Panc1 (cell line): ENCODE measurements at regions not wholly inside any gene's neighbourhood (a gene's known extent, or its start where the extent isn't known, plus 50 kb on each side); places are given as distances from the start of the nearest gene placed in this dataset.
"Not testable (repeated sequence)": the region's sequence is repeated elsewhere in the genome, so short reads cannot be mapped to it uniquely, and the experiment has no call there.

Experiments
- ATAC-seq: fragments of 200-7000 bp; cut with Tn5 transposase; 2 replicates; pipeline ENCODE4 v1.9.1; 2020; ENCODE audit warnings: mild to moderate bottlenecking, moderate library complexity
- BruUV-seq: library from RNA; stranded (reverse); fragments of 400-500 nt; replicated peaks from 2 replicates; lab custom pipeline; 2021; lab: Mats Ljungman, UMichigan
- CTCF ChIA-PET: fragments of 300-600 bp; sonication (Branson Sonifier 250); formaldehyde crosslinking; loops from one replicate; lab custom pipeline; 2022; ENCODE audit warnings: antibody characterized with exemption; lab: Charles Lee
- POLR2A ChIA-PET: fragments of 300-600 bp; sonication (Branson Sonifier 250); formaldehyde crosslinking; loops from one replicate; lab custom pipeline; 2022; ENCODE audit warnings: antibody characterized with exemption; lab: Charles Lee
- DNase-seq: peaks from one replicate; pipeline ENCODE4 v3.0.0-alpha.2; 2010; ENCODE audit warnings: low read depth, low spot score
- H3K27ac ChIP-seq: 2 replicates; pipeline ENCODE4 v1.5.1; 2011; ENCODE audit warnings: mild to moderate bottlenecking, low read length, inconsistent platforms
- H3K27me3 ChIP-seq: fragments of 200-500 bp; sonication (Bioruptor generic); 2 replicates; pipeline ENCODE4 v1.6.0; 2014; ENCODE audit warnings: low read length, inconsistent platforms; ENCODE audit not compliant: control insufficient read depth, insufficient read depth
- H3K36me3 ChIP-seq: fragments of 200-500 bp; sonication (Bioruptor generic); 2 replicates; pipeline ENCODE4 v1.5.1; 2014; ENCODE audit warnings: inconsistent platforms, mild to moderate bottlenecking, low read length, moderate library complexity; ENCODE audit not compliant: control insufficient read depth, insufficient read depth
- H3K4me1 ChIP-seq: 2 replicates; pipeline ENCODE4 v1.5.1; 2011; ENCODE audit warnings: inconsistent platforms, mild to moderate bottlenecking, low read length, moderate library complexity; ENCODE audit not compliant: control insufficient read depth, insufficient read depth
- H3K4me3 ChIP-seq, 2 experiments: 2 replicates each; pipeline ENCODE4 v1.5.1; 2011 to 2012; ENCODE audit warnings: low read depth in 2 of 2, low read length in 2 of 2, mild to moderate bottlenecking in 2 of 2, inconsistent platforms in 1 of 2, moderate library complexity in 1 of 2
- H3K9me3 ChIP-seq: fragments of 200-500 bp; sonication (Bioruptor generic); 2 replicates; pipeline ENCODE4 v1.5.1; 2014; ENCODE audit warnings: low read depth, mild to moderate bottlenecking, inconsistent platforms, low read length, moderate library complexity; ENCODE audit not compliant: control insufficient read depth, insufficient read depth
- CTCF ChIP-seq: fragments of 450-650 bp; IDR thresholded peaks from 2 replicates; pipeline ENCODE4 v1.5.1; 2017; ENCODE audit warnings: mild to moderate bottlenecking
- POLR2AphosphoS5 ChIP-seq: IDR thresholded peaks from 2 replicates; pipeline ENCODE4 v1.6.1; 2012; ENCODE audit warnings: mild to moderate bottlenecking, low read depth, low read length, moderate library complexity
- SIN3A ChIP-seq: IDR thresholded peaks from 2 replicates; pipeline ENCODE4 v1.6.1; 2012; ENCODE audit warnings: low read depth, mild to moderate bottlenecking, low read length, moderate library complexity, borderline replicate concordance; ENCODE audit not compliant: insufficient read depth
- TCF7L2 ChIP-seq: IDR thresholded peaks from 2 replicates; pipeline ENCODE4 v1.6.1; 2011; ENCODE audit warnings: mild to moderate bottlenecking, low read depth, low read length, inconsistent platforms
- in situ Hi-C: cut with HindIII; loops from 2 replicates; pipeline ENCODE4 v1.10.0; 2016; ENCODE audit warnings: low sequenced_read_pairs, low pct_unique_long_range_greater_than_20kb
- intact Hi-C: fragments of 100-400 bp; cut with micrococcal nuclease; formaldehyde crosslinking; loops from one replicate; pipeline ENCODE4 v1.10.0; 2022; ENCODE audit not compliant: unreplicated experiment
- TF ChIP-seq, protein P1 (sequence below), 2 experiments: IDR thresholded peaks; 2 replicates each; pipeline ENCODE4 v1.6.1; 2011 to 2012; ENCODE audit warnings: low read depth in 2 of 2, control low read depth in 1 of 2, low read length in 1 of 2, mild to moderate bottlenecking in 1 of 2, moderate library complexity in 1 of 2; ENCODE audit not compliant: insufficient read depth in 1 of 2

DNA sequence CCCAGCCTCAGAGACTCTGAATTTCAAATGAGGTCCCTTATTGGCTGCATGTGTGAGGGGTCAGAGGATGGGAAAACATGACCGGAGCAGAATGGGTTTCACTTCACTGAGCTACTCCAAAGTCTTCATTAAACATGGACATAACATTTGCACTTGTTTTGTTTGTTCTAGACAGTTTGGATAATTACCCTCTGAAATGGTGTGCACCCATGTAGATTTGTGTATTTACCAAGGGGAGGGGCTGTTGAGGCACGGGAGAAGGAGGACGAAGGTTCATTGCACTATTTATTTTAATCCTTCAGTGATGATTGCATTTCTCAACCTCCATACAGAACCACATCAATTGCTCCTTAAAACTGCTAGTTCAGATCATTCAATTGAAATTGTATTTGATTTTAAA is 364.2 kb downstream of the TFAP2B start:
- CTCF ChIA-PET, result no interaction called here
- TF ChIP-seq CTCF, result no peak
- TF ChIP-seq POLR2AphosphoS5, result no peak
- TF ChIP-seq SIN3A, result no peak
- TF ChIP-seq, protein P1, sequence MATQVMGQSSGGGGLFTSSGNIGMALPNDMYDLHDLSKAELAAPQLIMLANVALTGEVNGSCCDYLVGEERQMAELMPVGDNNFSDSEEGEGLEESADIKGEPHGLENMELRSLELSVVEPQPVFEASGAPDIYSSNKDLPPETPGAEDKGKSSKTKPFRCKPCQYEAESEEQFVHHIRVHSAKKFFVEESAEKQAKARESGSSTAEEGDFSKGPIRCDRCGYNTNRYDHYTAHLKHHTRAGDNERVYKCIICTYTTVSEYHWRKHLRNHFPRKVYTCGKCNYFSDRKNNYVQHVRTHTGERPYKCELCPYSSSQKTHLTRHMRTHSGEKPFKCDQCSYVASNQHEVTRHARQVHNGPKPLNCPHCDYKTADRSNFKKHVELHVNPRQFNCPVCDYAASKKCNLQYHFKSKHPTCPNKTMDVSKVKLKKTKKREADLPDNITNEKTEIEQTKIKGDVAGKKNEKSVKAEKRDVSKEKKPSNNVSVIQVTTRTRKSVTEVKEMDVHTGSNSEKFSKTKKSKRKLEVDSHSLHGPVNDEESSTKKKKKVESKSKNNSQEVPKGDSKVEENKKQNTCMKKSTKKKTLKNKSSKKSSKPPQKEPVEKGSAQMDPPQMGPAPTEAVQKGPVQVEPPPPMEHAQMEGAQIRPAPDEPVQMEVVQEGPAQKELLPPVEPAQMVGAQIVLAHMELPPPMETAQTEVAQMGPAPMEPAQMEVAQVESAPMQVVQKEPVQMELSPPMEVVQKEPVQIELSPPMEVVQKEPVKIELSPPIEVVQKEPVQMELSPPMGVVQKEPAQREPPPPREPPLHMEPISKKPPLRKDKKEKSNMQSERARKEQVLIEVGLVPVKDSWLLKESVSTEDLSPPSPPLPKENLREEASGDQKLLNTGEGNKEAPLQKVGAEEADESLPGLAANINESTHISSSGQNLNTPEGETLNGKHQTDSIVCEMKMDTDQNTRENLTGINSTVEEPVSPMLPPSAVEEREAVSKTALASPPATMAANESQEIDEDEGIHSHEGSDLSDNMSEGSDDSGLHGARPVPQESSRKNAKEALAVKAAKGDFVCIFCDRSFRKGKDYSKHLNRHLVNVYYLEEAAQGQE (IDR thresholded peaks at IDR 0.05; ENCODE audit: insufficient read depth in 1 of 2, low read depth in 2 of 2, low read length in 1 of 2), result no peak
- no peak for TF ChIP-seq TCF7L2
- DNase-seq (no peak), ATAC-seq (no peak)
- Histone ChIP-seq H3K9me3 (no peaks in the 10 kb centered on the region), H3K36me3 (no peaks in the 10 kb centered on the region), H3K27ac (no peak overlapping the region), H3K4me3 (no peak overlapping the region), H3K4me1 (no peaks in the 10 kb centered on the region), H3K27me3 (no peaks in the 10 kb centered on the region)
- in situ Hi-C loops, result no loop called here
- POLR2A ChIA-PET, result no interaction called here
- intact Hi-C loops, result no loop called here
- BruUV-seq, result no TSS peak

DNA sequence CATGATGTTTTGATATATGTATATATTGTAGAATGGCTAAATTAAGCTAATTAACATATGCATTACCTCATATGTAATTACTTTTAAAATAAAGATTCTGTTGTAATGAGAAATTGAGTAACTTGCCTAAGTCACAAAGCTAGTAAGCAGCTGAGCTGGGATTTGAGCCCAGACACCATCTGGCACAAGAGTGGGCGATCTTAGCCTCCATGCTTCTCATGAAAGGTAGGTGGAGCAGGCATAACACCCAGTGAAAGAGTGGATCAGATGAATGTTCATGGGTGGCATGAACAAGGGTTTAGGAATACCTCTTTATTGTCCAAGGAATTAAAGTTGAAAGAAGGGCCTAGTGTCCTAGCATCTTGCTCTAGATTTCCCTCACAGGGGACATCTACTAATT is 365.4 kb downstream of the TFAP2B start:
- Histone ChIP-seq H3K27me3 (no peaks in the 10 kb centered on the region), H3K27ac (no peak overlapping the region), H3K4me1 (no peaks in the 10 kb centered on the region), H3K4me3 (no peak overlapping the region), H3K9me3 (no peaks in the 10 kb centered on the region), H3K36me3 (no peaks in the 10 kb centered on the region)
- POLR2A ChIA-PET, result no interaction called here
- TF ChIP-seq CTCF (no peak), TCF7L2 (no peak), POLR2AphosphoS5 (no peak), SIN3A (no peak)
- TF ChIP-seq, protein P1 (IDR thresholded peaks at IDR 0.05; ENCODE audit: insufficient read depth in 1 of 2, low read depth in 2 of 2, low read length in 1 of 2), result no peak
- in situ Hi-C loops, result no loop called here
- intact Hi-C loops, result no loop called here
- no TSS peak for BruUV-seq
- CTCF ChIA-PET, result no interaction called here
- ATAC-seq (no peak), DNase-seq (no peak)

GRCh38 chr6:51193163-51193562 is 374.5 kb downstream of the TFAP2B start:
- H3K36me3 ChIP-seq, H3K27ac ChIP-seq, ATAC-seq, DNase-seq, intact Hi-C loops, in situ Hi-C loops, H3K27me3 ChIP-seq, H3K4me3 ChIP-seq, BruUV-seq, CTCF ChIA-PET, H3K4me1 ChIP-seq, H3K9me3 ChIP-seq, POLR2A ChIA-PET: not testable (repeated sequence)
